ENCODE measurements at regions not wholly inside any gene's neighbourhood (a gene's known extent, or its start where the extent isn't known, plus 50 kb on each side); places are given as distances from the start of the nearest gene placed in this dataset.

DNA sequence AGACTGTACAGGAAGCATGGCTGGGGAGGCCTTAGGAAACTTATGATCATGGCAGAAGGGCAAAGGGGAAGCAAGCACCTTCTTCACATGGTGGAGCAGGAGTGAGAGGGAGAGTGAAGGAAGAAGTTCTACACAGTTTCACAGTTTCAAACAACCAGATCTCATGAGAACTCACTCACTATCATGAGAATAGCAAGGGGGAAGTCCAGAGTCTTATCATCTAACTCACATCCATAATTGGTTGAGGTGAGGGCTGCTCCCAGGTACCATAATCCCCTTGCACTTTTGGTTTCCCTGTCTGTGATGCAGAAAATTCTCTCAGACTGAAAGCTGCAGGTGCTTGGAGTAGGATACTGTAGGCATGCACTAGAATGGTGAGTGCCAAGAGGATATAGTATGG lies 233.8 kb upstream of the CPEB2 start:
- Mint-ChIP-seq H3K9me3 (peaks cover 6% of the 10 kb centered on the region), H3K4me1 (ENCODE audit: low read depth) (peaks cover 15% of the 10 kb centered on the region), H3K4me3 (no peak overlapping the region), H3K27me3 (ENCODE audit: insufficient read depth) (no peaks in the 10 kb centered on the region), H3K27ac (no peak overlapping the region), H3K36me3 (ENCODE audit: low read depth) (no peaks in the 10 kb centered on the region)
- intact Hi-C loops (cut with micrococcal nuclease): no loop called here
- no peak for DNase-seq (ENCODE audit: low spot score)

GRCh38 chr4:14769993-14770392 lies 232.3 kb upstream of the CPEB2 start:
- Mint-ChIP-seq H3K4me3 (no peak overlapping the region), H3K36me3 (ENCODE audit: low read depth) (no peaks in the 10 kb centered on the region), H3K4me1 (ENCODE audit: low read depth) (peaks cover 15% of the 10 kb centered on the region), H3K27ac (no peak overlapping the region), H3K27me3 (ENCODE audit: insufficient read depth) (no peaks in the 10 kb centered on the region), H3K9me3 (peaks cover 9% of the 10 kb centered on the region)
- intact Hi-C loops (cut with micrococcal nuclease): no loop called here
- DNase-seq (ENCODE audit: low spot score): no peak

- Mint-ChIP-seq H3K9me3 (peaks cover 19% of the 10 kb centered on the region), H3K4me3 (no peak overlapping the region)
- intact Hi-C loops (cut with micrococcal nuclease): no loop called here
Measured at GRCh38 chr4:14771094-14771493, 231.2 kb upstream of the CPEB2 start.

GRCh38 chr4:14771504-14772175 lies 230.6 kb upstream of the CPEB2 start:
- DNase-seq (ENCODE audit: low spot score): no peak
- Mint-ChIP-seq H3K27ac (no peak overlapping the region), H3K36me3 (ENCODE audit: low read depth) (no peaks in the 10 kb centered on the region), H3K27me3 (ENCODE audit: insufficient read depth) (no peaks in the 10 kb centered on the region), H3K4me3 (no peak overlapping the region), H3K4me1 (ENCODE audit: low read depth) (peaks cover 12% of the 10 kb centered on the region), H3K9me3 (peaks cover 21% of the 10 kb centered on the region)
- intact Hi-C loops (cut with micrococcal nuclease): no loop called here

More at GRCh38 chr4:14771094-14771493, 231.2 kb upstream of the CPEB2 start:
- Mint-ChIP-seq H3K36me3 (ENCODE audit: low read depth) (no peaks in the 10 kb centered on the region), H3K27me3 (ENCODE audit: insufficient read depth) (no peaks in the 10 kb centered on the region), H3K27ac (no peak overlapping the region), H3K4me1 (ENCODE audit: low read depth) (peaks cover 15% of the 10 kb centered on the region)
- no peak for DNase-seq (ENCODE audit: low spot score)

DNA sequence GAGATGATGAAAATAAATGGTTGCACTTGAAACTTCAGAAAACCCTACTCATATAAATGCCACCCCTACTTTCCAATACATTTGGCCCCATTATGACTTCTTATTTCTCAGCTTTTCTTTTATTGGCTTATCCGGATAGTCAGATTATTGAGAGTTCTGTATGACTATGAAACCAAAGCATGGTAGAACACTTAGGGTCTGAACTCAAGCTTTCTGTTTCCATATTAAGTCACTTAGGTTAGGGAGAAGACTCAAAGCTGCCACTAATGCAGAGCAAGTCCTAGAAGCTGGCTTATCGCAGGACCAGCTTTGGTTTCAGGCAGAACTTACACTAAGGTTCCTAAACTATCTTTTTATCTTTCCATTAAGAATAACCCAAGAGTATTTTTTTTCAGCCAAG lies 229.9 kb upstream of the CPEB2 start:
- H3K4me1 Mint-ChIP-seq (ENCODE audit: low read depth): peaks cover 4% of the 10 kb centered on the region
- peaks cover 27% of the 10 kb centered on the region for H3K9me3 Mint-ChIP-seq
- no peaks in the 10 kb centered on the region for H3K27me3 Mint-ChIP-seq (ENCODE audit: insufficient read depth)
- no peaks in the 10 kb centered on the region for H3K36me3 Mint-ChIP-seq (ENCODE audit: low read depth)
- no peak overlapping the region for H3K27ac Mint-ChIP-seq
- no peak for DNase-seq (ENCODE audit: low spot score)
- H3K4me3 Mint-ChIP-seq: no peak overlapping the region
- intact Hi-C loops (cut with micrococcal nuclease): no loop called here

DNA sequence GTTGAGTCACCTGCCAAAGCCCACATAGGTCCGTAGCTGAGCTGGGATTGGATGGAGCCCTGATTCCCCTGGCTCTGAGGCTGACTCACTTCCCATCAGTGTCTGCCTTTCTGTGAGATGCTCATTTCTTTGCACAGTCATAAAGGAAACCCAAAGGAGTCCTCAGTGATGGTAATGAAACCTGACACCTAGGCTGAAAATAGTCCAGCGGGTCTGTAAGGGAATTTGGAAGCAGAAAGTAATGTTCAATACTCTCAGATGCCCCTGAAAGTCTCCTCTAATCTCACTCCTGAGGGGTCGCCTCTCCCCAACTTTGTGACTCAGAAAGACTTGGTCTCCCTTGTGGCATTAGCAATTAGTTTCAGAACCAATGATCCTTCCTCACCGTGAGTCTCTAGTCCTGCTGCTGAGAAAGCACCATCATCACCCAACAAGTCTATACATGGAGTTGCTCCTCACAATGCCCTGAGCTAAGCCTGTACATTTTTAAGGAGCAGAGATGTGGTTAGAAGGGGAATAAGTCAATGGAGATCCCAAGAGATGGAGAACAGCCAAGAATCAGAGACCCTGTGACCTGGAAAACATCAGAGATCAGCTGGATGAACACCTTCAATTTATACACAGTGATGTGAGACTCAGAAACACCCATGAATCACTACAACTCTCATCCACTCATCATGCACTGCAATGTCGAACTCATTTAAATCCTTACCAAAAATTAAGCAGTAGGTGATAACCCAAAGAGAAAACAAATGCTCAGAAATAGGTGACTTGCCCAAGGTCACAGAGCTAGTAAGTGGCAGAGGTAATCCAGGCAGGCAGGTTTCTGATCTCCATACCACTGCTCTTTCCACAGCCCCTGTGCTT lies 219.0 kb upstream of the CPEB2 start:
- peaks cover 30% of the 10 kb centered on the region for H3K4me1 Mint-ChIP-seq (ENCODE audit: low read depth)
- H3K4me3 Mint-ChIP-seq: no peak overlapping the region
- no peaks in the 10 kb centered on the region for H3K27me3 Mint-ChIP-seq (ENCODE audit: insufficient read depth)
- H3K27ac Mint-ChIP-seq: peak overlapping the region; percentile 75
- peaks cover 4% of the 10 kb centered on the region for H3K36me3 Mint-ChIP-seq (ENCODE audit: low read depth)
- intact Hi-C loops (cut with micrococcal nuclease): loop anchor here (1.0 to 10.0 kb wide), 5 partner anchors 73 to 974 kb away; partner anchors contain the start of genes CPEB2 and FBXL5
- peak; percentile 27 for DNase-seq (ENCODE audit: low spot score)
- peaks cover 39% of the 10 kb centered on the region for H3K9me3 Mint-ChIP-seq

DNA sequence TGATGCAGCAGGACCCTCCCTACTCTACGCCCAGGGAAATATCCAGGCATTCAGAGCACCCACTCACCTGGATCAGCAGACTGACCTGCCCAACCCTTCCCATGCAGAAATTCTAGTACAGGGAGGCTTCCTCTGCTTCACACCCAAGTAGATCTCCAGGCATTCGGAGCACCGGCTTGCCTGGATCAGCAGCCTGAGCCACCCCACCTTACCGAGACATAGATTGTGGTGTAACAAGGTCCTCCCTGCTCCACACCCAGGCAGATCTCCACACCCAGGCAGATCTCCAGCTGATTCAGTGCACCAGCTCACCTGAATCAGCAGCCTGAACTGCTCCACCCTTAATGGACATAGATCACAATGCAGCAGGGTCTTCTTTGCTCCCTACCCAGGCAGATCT lies 215.1 kb upstream of the CPEB2 start:
- intact Hi-C loops (cut with micrococcal nuclease): loop anchor here (5.0 to 10.0 kb wide), 2 partner anchors 868 to 1130 kb away; partner anchors contain the start of gene FBXL5
- H3K4me1 Mint-ChIP-seq (ENCODE audit: low read depth): peaks cover 51% of the 10 kb centered on the region
- no peaks in the 10 kb centered on the region for H3K27me3 Mint-ChIP-seq (ENCODE audit: insufficient read depth)
- H3K9me3 Mint-ChIP-seq: peaks cover 52% of the 10 kb centered on the region
- H3K4me3 Mint-ChIP-seq: no peak overlapping the region
- H3K27ac Mint-ChIP-seq: no peak overlapping the region
- no peak for DNase-seq (ENCODE audit: low spot score)
- peaks cover 5% of the 10 kb centered on the region for H3K36me3 Mint-ChIP-seq (ENCODE audit: low read depth)

DNA sequence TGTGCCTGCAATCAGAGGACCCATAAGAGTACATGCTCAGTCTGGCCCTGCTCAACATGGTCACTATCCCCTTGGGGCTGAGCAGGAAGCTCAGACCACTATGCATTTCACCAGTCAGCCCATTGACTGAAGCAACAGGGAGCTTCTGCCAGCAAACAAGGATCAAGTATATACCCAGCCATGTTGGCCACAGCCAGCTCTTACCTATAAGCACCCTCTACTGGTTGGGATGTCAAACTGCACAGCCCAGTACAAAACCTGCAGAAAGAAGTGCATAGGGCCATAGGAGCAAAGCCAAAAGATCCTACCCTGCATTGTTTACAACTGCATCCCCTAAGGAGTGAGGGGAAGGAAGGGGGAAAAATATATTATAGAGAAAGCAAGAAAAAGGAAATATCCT lies 214.4 kb upstream of the CPEB2 start:
- Mint-ChIP-seq H3K27ac (no peak overlapping the region), H3K9me3 (peaks cover 57% of the 10 kb centered on the region), H3K4me1 (ENCODE audit: low read depth) (peaks cover 49% of the 10 kb centered on the region), H3K36me3 (ENCODE audit: low read depth) (peaks cover 5% of the 10 kb centered on the region), H3K27me3 (ENCODE audit: insufficient read depth) (no peaks in the 10 kb centered on the region), H3K4me3 (no peak overlapping the region)
- no peak for DNase-seq (ENCODE audit: low spot score)
- intact Hi-C loops (cut with micrococcal nuclease): loop anchor here (5.0 to 10.0 kb wide), 2 partner anchors 867 to 1131 kb away; partner anchors contain the start of gene FBXL5

DNA sequence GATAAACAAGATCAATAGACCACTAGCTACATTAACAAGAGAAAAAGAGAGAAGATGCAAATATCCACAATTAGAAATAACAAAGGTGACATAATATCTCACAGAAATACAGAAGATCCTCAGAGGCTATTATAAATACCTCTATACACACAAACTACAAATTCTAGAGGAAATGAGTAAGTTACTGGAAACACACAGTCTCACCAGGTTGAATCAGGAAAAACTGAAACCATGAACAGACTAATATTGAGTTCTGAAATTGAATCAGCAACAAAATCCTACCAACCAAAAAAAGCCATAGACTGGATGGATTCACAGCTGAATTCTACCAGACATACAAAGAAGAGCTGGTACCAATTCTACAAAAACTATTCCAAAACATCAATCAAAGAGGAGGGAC lies 211.8 kb upstream of the CPEB2 start:
- H3K27ac Mint-ChIP-seq: peak overlapping the region; percentile 72
- DNase-seq (ENCODE audit: low spot score): no peak
- intact Hi-C loops (cut with micrococcal nuclease): loop anchor here (1.0 kb wide), 2 partner anchors 8 to 66 kb away; no protein-coding TSS in a partner anchor
- no peak overlapping the region for H3K4me3 Mint-ChIP-seq
- H3K27me3 Mint-ChIP-seq (ENCODE audit: insufficient read depth): no peaks in the 10 kb centered on the region
- peaks cover 8% of the 10 kb centered on the region for H3K36me3 Mint-ChIP-seq (ENCODE audit: low read depth)
- peaks cover 58% of the 10 kb centered on the region for H3K9me3 Mint-ChIP-seq
- H3K4me1 Mint-ChIP-seq (ENCODE audit: low read depth): peaks cover 47% of the 10 kb centered on the region

DNA sequence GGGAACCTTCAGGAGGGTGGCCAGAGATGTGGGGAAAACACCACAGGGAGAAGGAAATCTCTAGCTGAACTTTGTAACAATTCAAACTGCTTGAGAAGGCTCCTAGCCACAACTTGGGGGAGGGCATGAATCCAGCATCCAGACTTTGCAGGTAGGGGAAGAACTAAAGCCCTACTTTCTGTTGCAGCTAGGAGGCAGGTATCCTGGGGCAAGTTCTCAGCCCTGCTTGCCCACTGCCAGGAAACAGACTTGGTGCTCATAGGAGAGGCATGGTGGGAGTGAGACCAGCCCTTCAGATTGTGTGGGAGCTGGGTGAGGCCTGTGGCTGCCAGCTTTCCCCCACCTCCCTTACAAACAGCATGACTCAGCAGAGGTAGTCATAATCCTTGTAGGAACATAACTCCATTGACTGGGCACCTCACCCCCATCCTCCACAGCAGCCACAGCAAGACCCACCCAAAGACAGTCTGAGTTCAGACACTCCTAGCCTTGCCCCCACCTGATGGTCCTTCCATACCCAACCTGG lies 209.5 kb upstream of the CPEB2 start:
- Mint-ChIP-seq H3K9me3 (peaks cover 70% of the 10 kb centered on the region), H3K27ac (peak overlapping the region; percentile 46), H3K4me3 (peak overlapping the region; percentile 5), H3K4me1 (ENCODE audit: low read depth) (peaks cover 51% of the 10 kb centered on the region), H3K36me3 (ENCODE audit: low read depth) (peaks cover 15% of the 10 kb centered on the region), H3K27me3 (ENCODE audit: insufficient read depth) (no peaks in the 10 kb centered on the region)
- intact Hi-C loops (cut with micrococcal nuclease): no loop called here
- no peak for DNase-seq (ENCODE audit: low spot score)

DNA sequence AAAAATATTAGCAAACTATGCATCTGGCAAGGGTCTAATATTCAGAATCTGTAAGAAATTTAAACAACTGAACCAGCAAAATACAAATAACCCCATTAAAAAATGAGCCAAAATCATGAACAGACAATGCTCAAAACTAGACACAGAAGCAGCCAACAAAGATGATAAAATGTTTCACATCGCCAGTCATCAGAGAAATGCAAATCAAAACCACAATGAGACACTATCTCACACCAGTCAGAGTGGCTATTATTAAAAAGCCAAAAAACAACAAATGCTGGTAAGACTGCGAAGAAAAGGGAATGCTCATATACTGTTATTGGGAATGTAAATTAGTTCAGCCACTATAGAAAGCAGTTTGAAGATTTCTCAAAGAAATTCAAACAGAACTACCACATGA lies 201.3 kb upstream of the CPEB2 start:
- Mint-ChIP-seq H3K4me3 (no peak overlapping the region), H3K4me1 (ENCODE audit: low read depth) (no peaks in the 10 kb centered on the region), H3K27me3 (ENCODE audit: insufficient read depth) (peaks cover 4% of the 10 kb centered on the region), H3K9me3 (peaks cover 35% of the 10 kb centered on the region), H3K36me3 (ENCODE audit: low read depth) (peaks cover 3% of the 10 kb centered on the region), H3K27ac (no peak overlapping the region)
- no peak for DNase-seq (ENCODE audit: low spot score)
- intact Hi-C loops (cut with micrococcal nuclease): no loop called here

GRCh38 chr4:14802596-14802995 lies 199.7 kb upstream of the CPEB2 start:
- no peaks in the 10 kb centered on the region for H3K36me3 Mint-ChIP-seq (ENCODE audit: low read depth)
- intact Hi-C loops (cut with micrococcal nuclease): no loop called here
- no peak overlapping the region for H3K4me3 Mint-ChIP-seq
- no peaks in the 10 kb centered on the region for H3K4me1 Mint-ChIP-seq (ENCODE audit: low read depth)
- no peak for DNase-seq (ENCODE audit: low spot score)
- no peak overlapping the region for H3K27ac Mint-ChIP-seq
- H3K9me3 Mint-ChIP-seq: peaks cover 21% of the 10 kb centered on the region
- peaks cover 4% of the 10 kb centered on the region for H3K27me3 Mint-ChIP-seq (ENCODE audit: insufficient read depth)

DNA sequence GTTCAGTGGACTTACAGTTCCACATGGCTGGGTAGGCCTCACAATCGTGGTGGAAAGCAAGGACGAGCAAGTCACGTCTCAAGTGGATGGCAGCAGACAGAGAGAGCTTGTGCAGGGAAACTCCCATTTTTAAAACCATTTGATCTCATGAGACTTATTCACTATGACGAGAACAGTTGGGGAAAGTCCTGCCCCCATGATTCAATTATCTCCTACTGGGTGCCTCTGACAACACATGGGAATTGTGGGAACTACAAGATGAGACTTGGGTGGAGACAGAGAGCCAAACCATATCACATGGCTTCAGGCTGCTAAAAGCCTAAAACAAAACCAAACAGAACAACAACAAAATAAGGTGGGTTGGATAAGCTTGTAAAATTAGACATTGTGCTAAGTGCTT lies 194.4 kb upstream of the CPEB2 start:
- Mint-ChIP-seq H3K4me3 (no peak overlapping the region), H3K9me3 (peaks cover 9% of the 10 kb centered on the region), H3K36me3 (ENCODE audit: low read depth) (peaks cover 3% of the 10 kb centered on the region), H3K27me3 (ENCODE audit: insufficient read depth) (peaks cover 4% of the 10 kb centered on the region), H3K27ac (no peak overlapping the region), H3K4me1 (ENCODE audit: low read depth) (no peaks in the 10 kb centered on the region)
- intact Hi-C loops (cut with micrococcal nuclease): no loop called here
- no peak for DNase-seq (ENCODE audit: low spot score)

Measured in activated T-helper 1 cell treated with anti-CD3 and anti-CD28 coated beads, Interleukin-12 subunit alpha, Interleukin-12 subunit beta, Interleukin-2, Interleukin-4 antibody, amounts not matched to agents 30 ng/mL and 10 ng/mL and 1 ng/mL, durations not matched to agents 14 hours and 24 hours and 36 hours (primary cell).